Fibroblast of villous mesenchyme (primary cell): ENCODE measurements at regions not wholly inside any gene's neighbourhood (a gene's known extent, or its start where the extent isn't known, plus 50 kb on each side); places are given as distances from the start of the nearest gene placed in this dataset.

Experiments used
- DNase-seq: peaks from one replicate; pipeline ENCODE4 v3.0.0-alpha.2; 2010; ENCODE audit warnings: low read depth
- H3K4me3 ChIP-seq: 2 replicates; pipeline ENCODE4 v1.5.1; 2011; ENCODE audit warnings: low read depth, mild to moderate bottlenecking, low read length
- TF ChIP-seq, protein P1 (sequence below): IDR thresholded peaks from 2 replicates; pipeline ENCODE4 v1.5.1; 2012; ENCODE audit warnings: low read depth, mild to moderate bottlenecking, low read length; ENCODE audit not compliant: insufficient read depth

DNA sequence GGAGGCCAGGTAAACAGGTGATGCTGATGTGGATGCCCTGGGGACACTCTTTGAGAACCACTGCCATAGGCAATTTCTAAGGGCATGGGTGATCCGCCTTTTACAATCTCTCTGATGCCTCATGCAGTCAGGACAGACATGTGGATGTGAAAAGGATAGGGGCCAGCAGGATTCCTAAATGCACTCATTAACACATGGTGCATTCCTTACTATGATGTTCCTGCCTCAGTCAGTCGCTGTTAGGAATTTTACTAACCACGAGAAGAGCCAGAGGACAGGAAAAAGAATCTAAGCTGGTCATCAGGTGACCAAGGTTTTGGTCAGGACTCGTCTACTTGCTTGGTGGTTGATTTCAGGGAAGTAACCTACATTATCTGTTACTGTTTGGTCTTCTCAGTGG, 191.0 kb downstream of the ARL4C start:
- H3K4me3 ChIP-seq, result no peak overlapping the region
- DNase-seq, result no peak
- TF ChIP-seq, protein P1, sequence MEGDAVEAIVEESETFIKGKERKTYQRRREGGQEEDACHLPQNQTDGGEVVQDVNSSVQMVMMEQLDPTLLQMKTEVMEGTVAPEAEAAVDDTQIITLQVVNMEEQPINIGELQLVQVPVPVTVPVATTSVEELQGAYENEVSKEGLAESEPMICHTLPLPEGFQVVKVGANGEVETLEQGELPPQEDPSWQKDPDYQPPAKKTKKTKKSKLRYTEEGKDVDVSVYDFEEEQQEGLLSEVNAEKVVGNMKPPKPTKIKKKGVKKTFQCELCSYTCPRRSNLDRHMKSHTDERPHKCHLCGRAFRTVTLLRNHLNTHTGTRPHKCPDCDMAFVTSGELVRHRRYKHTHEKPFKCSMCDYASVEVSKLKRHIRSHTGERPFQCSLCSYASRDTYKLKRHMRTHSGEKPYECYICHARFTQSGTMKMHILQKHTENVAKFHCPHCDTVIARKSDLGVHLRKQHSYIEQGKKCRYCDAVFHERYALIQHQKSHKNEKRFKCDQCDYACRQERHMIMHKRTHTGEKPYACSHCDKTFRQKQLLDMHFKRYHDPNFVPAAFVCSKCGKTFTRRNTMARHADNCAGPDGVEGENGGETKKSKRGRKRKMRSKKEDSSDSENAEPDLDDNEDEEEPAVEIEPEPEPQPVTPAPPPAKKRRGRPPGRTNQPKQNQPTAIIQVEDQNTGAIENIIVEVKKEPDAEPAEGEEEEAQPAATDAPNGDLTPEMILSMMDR, result no peak

DNA sequence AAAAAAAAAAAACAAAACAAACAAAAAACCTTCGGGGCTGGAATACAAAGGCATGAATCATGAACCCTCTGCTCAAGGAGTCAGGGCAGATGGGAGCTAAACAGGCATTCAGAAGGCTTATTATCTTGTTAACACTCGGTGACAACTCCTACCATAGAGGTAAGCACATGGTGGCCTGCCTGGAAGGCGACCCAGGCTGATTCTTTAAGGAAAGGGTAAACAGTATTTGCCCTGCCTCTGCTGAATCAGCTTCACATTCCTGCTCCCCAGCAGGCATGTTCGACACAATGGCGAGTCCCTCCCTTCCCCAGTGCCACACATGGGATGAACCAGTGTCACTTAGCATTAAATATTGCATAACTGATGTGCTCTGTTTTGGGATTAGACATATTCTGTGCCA, 191.9 kb downstream of the ARL4C start:
- no peak overlapping the region for H3K4me3 ChIP-seq
- TF ChIP-seq, protein P1, result no peak
- DNase-seq, result peak; percentile 32

DNA sequence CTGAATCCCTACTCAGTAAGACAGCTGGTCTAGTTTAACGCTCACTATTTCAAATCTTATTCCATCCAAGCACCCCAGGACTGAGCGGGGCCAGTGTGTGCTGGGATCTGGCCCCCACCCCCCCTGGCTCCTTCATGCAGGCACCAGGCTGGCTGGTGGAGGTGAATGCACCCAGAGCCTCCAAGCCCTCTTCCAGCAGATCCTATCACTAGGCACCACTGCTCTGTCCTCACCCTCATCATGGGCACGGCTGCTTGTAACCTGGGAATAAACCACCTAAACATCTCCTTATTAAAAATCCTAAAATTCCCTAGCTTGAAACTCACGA, 194.3 kb downstream of the ARL4C start:
- no peak overlapping the region for H3K4me3 ChIP-seq
- no peak for DNase-seq
- TF ChIP-seq, protein P1, result no peak

DNA sequence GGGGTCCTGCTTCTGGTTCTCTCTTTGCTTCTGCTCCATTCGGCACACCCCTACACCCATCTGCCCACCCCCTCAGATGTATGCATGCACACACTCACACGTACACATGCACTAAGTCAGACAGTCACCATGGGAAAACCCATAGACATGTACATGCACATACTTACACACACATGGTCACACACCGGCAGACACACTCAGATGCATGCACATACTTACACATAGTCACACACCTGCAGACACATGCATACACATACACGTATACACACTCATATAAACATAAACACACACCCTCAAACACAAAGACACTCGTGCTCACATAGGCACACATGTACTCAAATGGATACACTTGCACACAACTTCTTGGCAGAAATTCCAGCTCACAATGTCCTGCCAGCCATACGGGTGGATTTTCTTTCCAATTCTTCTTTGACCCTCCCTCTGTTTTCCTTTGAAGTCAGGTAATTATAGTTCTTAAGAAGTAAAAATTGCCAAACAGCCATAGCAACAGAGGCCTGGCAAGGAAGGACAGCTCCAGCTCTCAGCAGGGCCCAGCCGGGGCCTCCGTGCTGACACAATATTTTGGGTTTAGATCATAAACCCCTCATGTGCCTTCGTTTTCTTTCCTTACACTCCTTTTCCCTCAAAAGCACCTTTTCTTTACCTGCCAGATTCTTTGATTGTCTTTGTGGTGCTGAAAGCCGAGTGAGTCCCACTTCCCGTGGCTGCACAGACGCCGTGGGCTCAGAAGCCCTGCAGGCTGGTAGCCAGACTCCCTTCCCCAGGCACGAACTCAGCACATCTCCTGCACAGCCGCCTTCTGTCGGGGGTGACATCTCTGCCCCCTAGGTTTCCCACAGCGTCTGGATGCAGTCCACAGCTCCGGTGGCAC, 195.7 kb downstream of the ARL4C start:
- TF ChIP-seq, protein P1, result no peak
- H3K4me3 ChIP-seq, result no peak overlapping the region
- no peak for DNase-seq

DNA sequence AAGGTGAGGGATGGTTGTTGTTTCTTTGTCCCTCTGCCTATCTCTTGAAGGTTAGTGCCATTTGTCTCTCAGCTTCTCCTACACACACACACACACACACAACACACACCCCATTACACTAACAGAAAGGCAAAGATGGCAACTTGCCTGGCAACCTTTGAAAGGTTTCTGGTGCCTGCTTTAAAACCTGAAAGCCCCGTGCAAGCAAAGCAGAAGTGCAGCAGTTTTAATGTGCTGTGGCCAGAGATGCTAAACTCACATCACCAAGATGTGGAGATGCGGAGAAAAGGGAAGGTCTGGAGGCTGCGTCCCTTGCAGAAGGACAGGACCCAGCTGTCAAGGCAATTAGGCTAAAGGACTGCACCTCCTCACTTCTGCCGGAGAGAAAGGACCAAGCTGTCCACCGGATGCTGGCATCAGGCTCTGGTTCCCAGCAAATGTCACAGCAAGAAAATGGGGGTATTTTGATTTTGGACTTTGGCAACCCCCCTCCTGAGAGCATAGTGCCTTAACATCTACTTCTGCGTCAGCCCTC, 196.4 kb downstream of the ARL4C start:
- TF ChIP-seq, protein P1, result no peak
- H3K4me3 ChIP-seq, result no peak overlapping the region
- DNase-seq, result no peak

DNA sequence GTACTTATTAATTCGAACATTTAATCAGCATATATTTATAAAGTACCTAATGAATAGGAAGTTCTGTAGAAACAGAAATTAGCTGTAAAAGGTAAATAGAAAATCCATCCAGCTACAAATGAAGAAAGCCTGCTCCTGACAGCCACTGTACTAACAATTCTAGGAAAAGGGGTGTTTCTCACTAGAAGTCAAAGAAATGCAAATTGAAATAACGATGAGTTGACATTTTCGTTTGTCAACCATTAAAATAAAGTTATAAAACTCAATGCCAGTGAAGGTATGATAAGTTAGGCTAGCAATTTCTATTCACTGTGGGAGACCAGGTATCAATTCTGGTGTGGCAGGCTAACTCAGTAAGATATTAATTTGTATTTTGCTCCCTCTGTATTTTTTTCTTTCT, 198.0 kb downstream of the ARL4C start:
- no peak for DNase-seq
- no peak overlapping the region for H3K4me3 ChIP-seq
- TF ChIP-seq, protein P1, result no peak
